HG03432 (cell line): ENCODE measurements at regions not wholly inside any gene's neighbourhood (a gene's known extent, or its start where the extent isn't known, plus 50 kb on each side); places are given as distances from the start of the nearest gene placed in this dataset.

Experiments
- ATAC-seq: cut with Tn5 transposase; IDR thresholded peaks from one replicate; pipeline ENCODE4 v1.9.1; 2021; ENCODE audit warnings: mild to moderate bottlenecking, moderate library complexity; ENCODE audit not compliant: unreplicated experiment

GRCh38 chr5:34480810-34481528, 175.2 kb upstream of the RAI14 start:
- no peak for ATAC-seq

- ATAC-seq: no peak
These were observed 172.6 kb upstream of the RAI14 start for GRCh38 chr5:34483442-34484033.

DNA sequence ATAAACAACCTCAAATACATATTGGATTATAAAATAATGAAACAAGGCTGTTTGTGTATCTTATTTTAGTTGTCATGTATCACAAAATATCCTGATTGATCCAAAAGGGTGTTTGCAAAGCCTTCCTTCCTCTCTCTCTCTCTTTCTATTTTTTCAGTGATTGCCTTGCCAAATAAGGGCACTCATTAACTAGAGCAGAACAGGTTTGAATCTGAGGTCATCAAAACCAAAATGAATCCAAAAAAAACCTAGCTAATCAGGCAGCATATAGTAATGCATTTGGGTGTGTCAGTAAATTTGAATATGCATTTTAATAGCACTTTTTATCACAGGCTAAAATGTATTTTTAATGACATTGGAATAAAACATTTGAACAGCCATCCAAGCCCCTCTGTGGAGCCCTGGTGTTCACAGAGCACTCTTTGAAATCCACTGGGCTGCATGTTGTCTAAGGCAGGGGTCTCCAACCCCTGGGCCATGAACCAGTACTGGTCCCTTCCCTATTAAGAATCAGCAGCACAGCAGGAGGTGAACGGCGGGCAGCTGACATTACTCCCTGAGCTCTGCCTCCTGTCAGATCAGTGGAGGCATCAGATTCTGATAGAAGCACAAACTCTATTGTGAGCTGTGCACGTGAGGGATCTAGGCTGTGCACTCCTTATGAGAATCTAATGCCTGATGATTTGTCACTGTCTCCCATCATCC, 171.8 kb upstream of the RAI14 start:
- no peak for ATAC-seq

- ATAC-seq: no peak
These were observed 170.4 kb upstream of the RAI14 start for GRCh38 chr5:34485768-34486030.

GRCh38 chr5:34486160-34486848, 169.8 kb upstream of the RAI14 start:
- peak; percentile 60 for ATAC-seq

GRCh38 chr5:34486849-34487158, 169.3 kb upstream of the RAI14 start:
- no peak for ATAC-seq

- ATAC-seq: no peak
These were observed 168.8 kb upstream of the RAI14 start for GRCh38 chr5:34487159-34487879.

DNA sequence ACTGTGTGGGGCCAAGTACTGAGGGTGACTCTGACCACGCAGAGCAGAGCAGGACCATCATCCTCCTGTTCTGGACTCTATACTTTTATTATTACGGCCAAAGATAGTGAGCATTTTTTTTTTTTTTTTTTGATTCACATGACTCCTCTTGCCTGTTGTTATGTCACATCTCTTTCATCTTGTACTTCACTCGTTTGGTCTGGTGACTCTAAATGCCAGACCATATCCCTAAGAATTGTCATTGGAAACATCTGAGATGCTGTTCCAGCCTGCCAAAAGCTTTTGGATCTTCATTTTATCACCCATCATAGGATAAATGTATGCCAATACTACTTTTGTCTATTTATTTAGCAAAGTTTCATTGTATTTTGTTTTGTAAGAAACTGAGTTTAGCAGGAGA, 168.2 kb upstream of the RAI14 start:
- no peak for ATAC-seq

GRCh38 chr5:34488984-34489383, 167.1 kb upstream of the RAI14 start:
- no peak for ATAC-seq

DNA sequence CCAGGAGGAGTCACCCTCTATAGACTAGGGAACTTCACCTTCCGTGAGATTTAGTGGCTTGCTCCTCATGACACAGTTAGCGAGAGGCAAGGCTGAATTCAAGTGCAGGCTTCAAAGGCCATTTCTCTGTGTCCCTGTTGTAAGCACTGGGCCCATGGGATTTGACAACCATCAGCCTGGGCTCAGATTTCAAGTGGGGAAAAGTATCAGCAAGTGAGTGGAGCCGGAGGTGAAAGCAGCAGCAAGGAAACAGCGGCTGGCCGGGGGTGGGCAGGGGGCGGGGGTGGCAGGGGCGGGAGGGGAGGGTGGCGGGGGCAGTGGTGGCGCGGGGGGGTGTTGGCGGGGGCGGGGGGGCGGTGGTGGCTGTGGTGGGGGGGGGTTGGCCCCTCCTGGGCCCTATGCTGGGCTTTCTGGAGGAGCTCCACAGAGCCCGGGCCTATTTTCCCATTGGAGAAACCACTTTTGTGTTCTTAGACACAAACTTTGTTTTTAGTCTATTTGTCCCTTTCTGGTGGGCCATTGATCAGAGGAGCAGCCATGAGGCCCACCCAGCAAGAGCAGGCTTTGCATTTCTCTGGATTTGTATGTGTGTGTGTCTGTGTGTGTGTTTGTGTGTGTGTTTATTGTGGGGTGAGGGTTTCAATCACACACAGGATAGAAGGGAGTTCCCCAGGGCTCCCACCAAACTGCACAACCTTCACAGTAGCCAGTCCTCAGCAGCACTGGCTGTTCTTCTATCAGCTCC, 165.4 kb upstream of the RAI14 start:
- ATAC-seq: no peak

GRCh38 chr5:34491251-34491620, 164.9 kb upstream of the RAI14 start:
- no peak for ATAC-seq

DNA sequence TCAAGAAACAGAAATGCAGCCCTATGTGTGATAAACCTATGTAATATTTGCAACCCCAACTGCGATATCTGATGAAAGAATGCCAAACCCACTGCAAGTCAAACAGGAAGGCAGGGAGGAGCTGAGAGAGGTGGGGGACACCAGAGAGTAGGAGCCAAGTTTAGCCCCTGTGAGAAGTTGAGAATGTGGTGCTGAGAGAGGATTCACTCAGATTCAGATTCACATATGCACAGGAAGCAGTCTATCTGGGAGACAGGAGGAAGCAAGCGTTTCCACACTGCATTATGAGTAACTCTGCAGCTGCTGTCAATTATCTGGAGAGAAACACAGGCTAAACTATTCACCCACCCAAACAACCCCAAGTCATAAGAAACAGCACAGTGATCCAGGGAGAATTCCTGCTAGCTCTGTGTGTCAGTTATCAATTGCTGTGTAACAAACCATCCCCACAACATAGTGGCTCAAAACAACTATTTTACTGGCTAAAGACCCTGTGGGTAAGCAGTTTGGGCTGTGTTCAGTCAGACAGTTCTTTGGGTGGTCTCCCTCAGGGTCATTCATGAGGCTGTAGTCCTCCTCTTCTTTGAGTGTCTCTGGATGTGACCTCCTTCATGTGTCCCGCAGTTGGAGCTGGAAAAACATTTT, 161.9 kb upstream of the RAI14 start:
- ATAC-seq: no peak

GRCh38 chr5:34495178-34495577, 160.9 kb upstream of the RAI14 start:
- no peak for ATAC-seq

GRCh38 chr5:34496260-34496691, 159.9 kb upstream of the RAI14 start:
- no peak for ATAC-seq

DNA sequence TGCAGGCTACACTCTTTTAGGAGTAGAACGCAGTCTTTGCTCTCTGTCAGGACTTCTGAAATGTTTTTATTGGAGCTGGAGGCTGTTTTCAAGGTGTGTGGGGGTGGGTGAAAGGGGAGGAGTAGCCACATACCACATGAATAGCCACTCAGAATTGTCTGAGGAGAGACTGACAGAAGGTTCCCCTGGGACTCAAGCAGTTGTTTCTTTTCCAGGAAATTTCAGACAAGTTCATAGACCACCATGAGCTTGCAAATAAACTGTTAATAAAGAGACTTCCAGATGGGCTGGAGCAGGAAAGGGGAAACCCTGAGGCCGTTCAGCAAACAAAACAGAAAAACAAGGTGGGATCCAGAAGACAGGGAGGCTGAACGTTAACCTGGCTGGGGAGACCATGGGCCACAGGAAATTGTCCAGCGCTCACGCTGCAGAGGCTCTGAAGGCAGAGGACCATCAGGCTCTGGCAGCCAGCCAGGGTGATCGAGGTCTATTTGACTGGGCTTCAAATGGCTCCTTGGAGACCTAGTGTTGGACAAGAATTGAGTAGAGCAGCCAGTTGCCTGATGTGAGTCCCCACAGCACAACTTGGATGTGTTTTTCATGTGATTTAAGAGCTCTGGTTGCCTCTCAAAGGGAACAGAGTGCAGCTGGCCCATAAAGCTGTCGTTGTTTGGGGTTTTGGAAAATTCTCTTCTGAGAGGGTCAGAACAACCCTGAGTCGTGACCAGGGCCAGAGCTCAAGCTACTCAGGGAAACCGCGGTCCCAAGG, 159.2 kb upstream of the RAI14 start:
- ATAC-seq: no peak

DNA sequence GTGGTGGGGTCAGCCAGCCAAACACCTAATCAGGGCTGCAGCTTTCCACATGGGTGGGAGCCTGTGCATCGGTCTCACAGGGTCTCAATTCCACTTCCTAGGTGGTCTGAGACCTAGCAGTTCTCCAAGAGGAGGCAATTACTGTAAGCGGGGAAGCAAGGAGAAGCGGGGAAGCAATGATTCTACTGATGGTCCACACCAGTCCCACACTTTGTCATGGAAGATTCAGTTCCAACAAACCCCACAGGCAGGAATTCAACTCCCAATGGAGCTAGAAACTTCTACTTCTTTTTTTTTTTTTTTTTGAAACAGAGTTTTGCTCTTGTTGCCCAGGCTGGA, 158.7 kb upstream of the RAI14 start:
- no peak for ATAC-seq

- ATAC-seq: no peak
These were observed 157.6 kb upstream of the RAI14 start for GRCh38 chr5:34498572-34498971.

GRCh38 chr5:34499001-34499734, 157.0 kb upstream of the RAI14 start:
- peak; percentile 90 for ATAC-seq
